ENCODE measurements at regions not wholly inside any gene's neighbourhood (a gene's known extent, or its start where the extent isn't known, plus 50 kb on each side); places are given as distances from the start of the nearest gene placed in this dataset.
A peak's percentile ranks its signal among the peaks of the same experiment; 100 is the strongest.

DNA sequence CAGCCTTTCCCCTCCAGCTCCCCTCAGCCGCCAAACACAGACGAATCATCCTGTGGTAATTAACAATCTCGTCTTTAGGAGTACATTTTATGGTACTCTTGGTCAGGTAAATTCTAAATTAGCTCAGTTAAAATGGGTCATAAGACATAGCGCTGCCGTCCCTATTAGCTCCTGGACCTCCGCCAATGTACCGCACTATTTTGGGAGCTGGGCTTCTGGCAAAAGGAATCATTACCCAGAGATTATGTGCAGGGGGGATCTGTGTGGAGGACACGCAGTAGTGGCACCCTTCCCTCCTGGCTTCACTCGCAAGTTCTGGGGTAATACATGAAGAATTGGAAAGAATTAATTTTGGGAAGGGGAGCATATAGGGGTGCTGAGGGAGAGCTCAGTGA, 68.6 kb upstream of the ONECUT1 start:
- peak; percentile 72 for DNase-seq

GRCh38 chr15:52857937-52858781, 68.0 kb upstream of the ONECUT1 start:
- peak; percentile 82 for DNase-seq

- no peak for DNase-seq
These were observed 67.3 kb upstream of the ONECUT1 start for GRCh38 chr15:52857471-52857870.

DNA sequence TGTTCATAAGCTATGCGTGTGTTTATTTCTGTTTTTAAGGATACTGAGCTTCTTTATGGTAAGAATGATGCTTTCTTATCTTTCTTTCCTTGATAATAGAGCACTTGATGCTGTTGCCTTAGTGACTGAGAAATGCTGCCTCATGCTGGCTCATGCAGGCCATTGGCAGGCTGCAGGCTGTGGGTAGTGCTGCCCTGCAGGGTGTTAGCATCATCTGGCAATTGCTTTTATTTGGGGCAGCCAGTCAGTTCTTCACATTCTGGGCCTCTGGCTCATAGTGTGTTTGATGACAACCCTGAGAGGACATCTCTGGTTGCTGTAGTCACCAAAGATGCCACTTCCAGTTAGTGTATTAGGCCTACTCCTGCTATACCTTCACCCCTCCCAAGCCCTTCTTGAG, 66.2 kb upstream of the ONECUT1 start:
- no peak for DNase-seq

DNA sequence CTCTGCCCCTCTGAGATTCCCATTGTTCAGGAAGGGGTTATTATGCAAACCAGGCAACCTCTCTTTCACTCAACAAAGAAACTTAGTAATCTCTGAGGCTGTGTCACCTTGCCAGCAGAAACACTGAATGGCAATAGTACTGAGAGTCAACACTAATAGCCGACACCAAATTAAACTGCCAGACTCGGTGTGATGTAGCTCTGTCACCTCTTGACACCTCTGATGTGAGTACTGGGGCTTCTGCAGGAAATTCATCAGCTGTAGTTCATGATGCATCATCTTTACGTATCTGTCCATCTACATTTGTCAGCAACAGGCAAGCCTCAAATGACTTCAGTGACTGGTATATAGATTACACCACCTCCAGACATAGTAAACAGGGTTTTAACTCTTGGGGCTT, 65.0 kb upstream of the ONECUT1 start:
- DNase-seq: no peak

GRCh38 chr15:52844823-52845222, 54.7 kb upstream of the ONECUT1 start:
- DNase-seq: no peak

Data from NCI-H1092 treated with DMSO at 0.1 percent for 48 hours (cell line).